HG03442 (cell line): ENCODE measurements at regions not wholly inside any gene's neighbourhood (a gene's known extent, or its start where the extent isn't known, plus 50 kb on each side); places are given as distances from the start of the nearest gene placed in this dataset.

ENCODE experiments used
- ATAC-seq: cut with Tn5 transposase; IDR thresholded peaks from one replicate; pipeline ENCODE4 v1.9.1; 2021; ENCODE audit warnings: mild to moderate bottlenecking, moderate library complexity; ENCODE audit not compliant: unreplicated experiment

GRCh38 chr5:77846422-77847128, 70.4 kb upstream of the TBCA start:
- ATAC-seq, result no peak

GRCh38 chr5:77845324-77845646, 69.1 kb upstream of the TBCA start:
- ATAC-seq, result no peak

GRCh38 chr5:77844623-77845323, 68.6 kb upstream of the TBCA start:
- no peak for ATAC-seq

GRCh38 chr5:77844373-77844622, 68.2 kb upstream of the TBCA start:
- ATAC-seq, result no peak

GRCh38 chr5:77843570-77844372, 67.6 kb upstream of the TBCA start:
- ATAC-seq, result no peak

- no peak for ATAC-seq
These were observed 66.1 kb upstream of the TBCA start for GRCh38 chr5:77842243-77842642.

GRCh38 chr5:77841616-77842015, 65.5 kb upstream of the TBCA start:
- ATAC-seq, result no peak

GRCh38 chr5:77840930-77841329, 64.8 kb upstream of the TBCA start:
- no peak for ATAC-seq

- ATAC-seq, result no peak
These were observed 63.6 kb upstream of the TBCA start for GRCh38 chr5:77839691-77840090.

- no peak for ATAC-seq
These were observed 56.8 kb upstream of the TBCA start for GRCh38 chr5:77832938-77833337.

- ATAC-seq, result no peak
These were observed 56.1 kb upstream of the TBCA start for GRCh38 chr5:77832166-77832770.

- ATAC-seq, result no peak
These were observed 52.3 kb upstream of the TBCA start for GRCh38 chr5:77828445-77828844.
